HCT116 (cell line): ENCODE measurements at regions not wholly inside any gene's neighbourhood (a gene's known extent, or its start where the extent isn't known, plus 50 kb on each side); places are given as distances from the start of the nearest gene placed in this dataset.

ENCODE experiments used
- ATAC-seq: fragments of 200-7000 bp; cut with Tn5 transposase; 2 replicates; pipeline ENCODE4 v1.9.1; 2020; ENCODE audit warnings: mild to moderate bottlenecking, moderate library complexity
- BruUV-seq: library from RNA; stranded (reverse); fragments of 400-500 nt; replicated peaks from 2 replicates; lab custom pipeline; 2021; lab: Mats Ljungman, UMichigan
- CTCF ChIA-PET: fragments of 300-600 bp; sonication (Branson Sonifier 250); formaldehyde crosslinking; loops from one replicate; lab custom pipeline; 2021; ENCODE audit warnings: antibody characterized with exemption; lab: Charles Lee
- POLR2A ChIA-PET: fragments of 300-600, 350-600 bp; sonication (Branson Sonifier 250); formaldehyde crosslinking; loops from one replicate; lab custom pipeline; 2021; ENCODE audit warnings: antibody characterized with exemption; lab: Charles Lee
- RAD21 ChIA-PET, 2 experiments: fragments of 300-600 bp; sonication (Branson Sonifier 250); formaldehyde crosslinking; loops; one replicate each; lab custom pipeline; 2023; ENCODE audit warnings: low total read pairs in 2 of 2; ENCODE audit not compliant: uncharacterized antibody in 2 of 2, unreplicated experiment in 2 of 2, low non-redundant PET in 1 of 2; lab: Charles Lee
- DNase-seq: peaks from one replicate; pipeline ENCODE4 v3.0.0-alpha.2; 2010; ENCODE audit warnings: low read depth, low spot score
- H2AFZ ChIP-seq: fragments of 200-600 bp; shearing (Covaris generic), sonication (generic); 2 replicates; pipeline ENCODE4 v1.6.1; 2017; ENCODE audit warnings: low read depth, mixed run types, mixed read lengths, antibody characterized with exemption, low read length; ENCODE audit not compliant: poor library complexity, severe bottlenecking
- H3K27ac ChIP-seq: 2 replicates; pipeline ENCODE4 v1.5.1; 2012; ENCODE audit warnings: low read depth, low read length
- H3K27me3 ChIP-seq: fragments of 200-600 bp; sonication (generic); 2 replicates; pipeline ENCODE4 v1.6.1; 2016; ENCODE audit warnings: mixed run types, low read length, mixed read lengths; ENCODE audit not compliant: insufficient read depth
- H3K36me3 ChIP-seq, 2 experiments: fragments of 200-500 bp in 1 of 2; fragments of 200-600 bp in 1 of 2; sonication (Bioruptor generic) in 1 of 2; sonication (generic) in 1 of 2; 2 replicates each; pipeline versions ENCODE4 v1.5.1 to v1.6.1; 2014 to 2016; ENCODE audit warnings: low read length in 2 of 2, inconsistent platforms in 1 of 2, mixed read lengths in 1 of 2, mixed run types in 1 of 2; ENCODE audit not compliant: insufficient read depth in 2 of 2, control insufficient read depth in 1 of 2
- H3K4me1 ChIP-seq, 2 experiments: fragments of 200-600 bp in 1 of 2; sonication (generic) in 1 of 2; 2 replicates each; pipeline versions ENCODE4 v1.5.1 to v1.6.1; 2012 to 2017; ENCODE audit warnings: low read length in 2 of 2, inconsistent platforms in 1 of 2, mild to moderate bottlenecking in 1 of 2, mixed read lengths in 1 of 2, mixed run types in 1 of 2, moderate library complexity in 1 of 2; ENCODE audit not compliant: insufficient read depth in 2 of 2, control insufficient read depth in 1 of 2
- H3K4me2 ChIP-seq: fragments of 200-600 bp; sonication (generic); 2 replicates; pipeline ENCODE4 v1.6.1; 2017; ENCODE audit warnings: mixed run types, low read length, mixed read lengths
- H3K4me3 ChIP-seq, 2 experiments: fragments of 200-600 bp in 1 of 2; sonication (generic) in 1 of 2; replicated peaks in 1 of 2; 2 replicates each; pipeline ENCODE4 v1.5.1; 2011 to 2016; ENCODE audit warnings: low read length in 2 of 2, control low read depth in 1 of 2, low read depth in 1 of 2, mild to moderate bottlenecking in 1 of 2, mixed read lengths in 1 of 2, mixed run types in 1 of 2
- H3K79me2 ChIP-seq: fragments of 200-600 bp; sonication (generic); 2 replicates; pipeline ENCODE4 v1.6.1; 2017; ENCODE audit warnings: mild to moderate bottlenecking, mixed run types, low read length, moderate library complexity, mixed read lengths; ENCODE audit not compliant: insufficient read depth
- H3K9ac ChIP-seq: fragments of 200-600 bp; sonication (generic); 2 replicates; pipeline ENCODE4 v1.6.1; 2016; ENCODE audit warnings: low read length, mixed read lengths
- H3K9me2 ChIP-seq: fragments of 200-600 bp; sonication (generic), shearing (Covaris generic); 2 replicates; pipeline ENCODE4 v1.6.1; 2017; ENCODE audit warnings: mixed run types, mild to moderate bottlenecking, moderate library complexity; ENCODE audit not compliant: insufficient read depth
- H3K9me3 ChIP-seq, 2 experiments: fragments of 200-500 bp in 1 of 2; fragments of 200-600 bp in 1 of 2; sonication (Bioruptor generic) in 1 of 2; sonication (generic) in 1 of 2; 2 replicates each; pipeline ENCODE4 v1.6.1; 2014 to 2017; ENCODE audit warnings: low read length in 2 of 2, mixed read lengths in 2 of 2, inconsistent platforms in 1 of 2, low read depth in 1 of 2, mild to moderate bottlenecking in 1 of 2, mixed run types in 1 of 2, moderate library complexity in 1 of 2; ENCODE audit not compliant: control insufficient read depth in 1 of 2, insufficient read depth in 1 of 2
- H4K20me1 ChIP-seq: fragments of 200-600 bp; sonication (generic), shearing (Covaris generic); 2 replicates; pipeline ENCODE4 v1.6.1; 2017; ENCODE audit warnings: mixed run types, mild to moderate bottlenecking, moderate library complexity; ENCODE audit not compliant: insufficient read depth
- ELF1 ChIP-seq: IDR thresholded peaks from 2 replicates; pipeline ENCODE4 v1.6.1; 2012; ENCODE audit warnings: low read depth, borderline replicate concordance
- EZH2 ChIP-seq: fragments of 200-600 bp; sonication (generic); IDR thresholded peaks from 2 replicates; pipeline ENCODE4 v1.6.1; 2017; ENCODE audit warnings: antibody characterized with exemption, mixed run types
- POLR2A ChIP-seq: IDR thresholded peaks from 2 replicates; pipeline ENCODE4 v1.7.0; 2011; ENCODE audit warnings: borderline replicate concordance; ENCODE audit not compliant: insufficient read depth, insufficient read length; ENCODE audit errors: extremely low read depth
- POLR2AphosphoS5 ChIP-seq: IDR thresholded peaks from 2 replicates; pipeline ENCODE4 v1.6.1; 2011; ENCODE audit warnings: mild to moderate bottlenecking, low read depth, low read length, moderate library complexity
- SIN3A ChIP-seq: IDR thresholded peaks from 2 replicates; pipeline ENCODE4 v1.6.1; 2012; ENCODE audit warnings: low read depth
- SRF ChIP-seq: IDR thresholded peaks from 2 replicates; pipeline ENCODE4 v1.6.1; 2012; ENCODE audit warnings: low read depth
- YY1 ChIP-seq: IDR thresholded peaks from 2 replicates; pipeline ENCODE4 v1.6.1; 2011; ENCODE audit warnings: low read length, low read depth, moderate library complexity, mild to moderate bottlenecking; ENCODE audit not compliant: insufficient replicate concordance; ENCODE audit errors: extremely low read depth
- intact Hi-C: fragments of 100-400 bp; cut with micrococcal nuclease; formaldehyde crosslinking; loops from 2 replicates; pipeline ENCODE4 v1.10.0; 2022
- TF ChIP-seq, protein P1 (sequence below), 3 experiments: fragments of 200-600 bp in 1 of 3; sonication (generic) in 1 of 3; IDR thresholded peaks in 2 of 3; conservative IDR thresholded peaks in 1 of 3; 2 replicates each; pipeline ENCODE4 v1.5.1; 2012 to 2017; ENCODE audit warnings: low read depth in 2 of 3, low read length in 2 of 3, antibody characterized with exemption in 1 of 3, borderline replicate concordance in 1 of 3, control low read depth in 1 of 3, mild to moderate bottlenecking in 1 of 3, mixed read lengths in 1 of 3, mixed run types in 1 of 3, moderate library complexity in 1 of 3; ENCODE audit not compliant: insufficient read depth in 1 of 3

DNA sequence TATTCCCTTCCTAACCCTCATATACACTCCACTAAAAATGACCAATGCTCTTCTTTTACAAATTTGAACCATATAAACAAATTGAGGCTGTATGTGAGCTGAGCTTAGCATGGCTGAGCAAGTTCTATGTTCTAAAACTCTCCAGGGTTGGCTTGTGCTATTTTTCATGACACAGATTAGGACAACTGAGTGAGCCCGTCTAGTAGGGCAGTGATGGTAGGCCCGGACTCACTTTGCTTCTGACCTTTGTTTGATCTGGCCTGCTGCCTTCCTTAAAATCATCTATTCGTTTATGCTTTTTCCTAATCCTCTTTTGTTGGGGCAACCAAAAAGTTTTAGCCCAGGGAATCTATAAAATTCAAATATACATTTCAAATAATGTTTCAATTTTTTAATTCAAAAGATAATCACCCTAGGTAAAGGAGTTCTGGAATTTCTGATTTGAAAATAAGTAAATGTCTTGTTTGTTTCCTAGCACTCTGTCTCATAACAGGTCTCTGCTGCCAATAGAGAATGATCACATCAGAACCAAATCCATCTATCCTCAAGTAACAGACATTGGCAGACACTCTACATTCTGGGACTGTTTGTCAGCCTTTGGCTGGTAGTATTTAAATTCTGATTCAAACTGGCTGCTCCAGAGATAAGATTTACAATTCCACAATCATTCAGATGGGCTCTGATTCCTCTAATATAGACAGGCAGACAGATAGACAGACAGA, 217.0 kb upstream of the TARS1 start:
- TF ChIP-seq POLR2AphosphoS5 (no peak), EZH2 (no peak), POLR2A (no peak), SRF (no peak), SIN3A (no peak), ELF1 (no peak), YY1 (no peak)
- TF ChIP-seq, protein P1, sequence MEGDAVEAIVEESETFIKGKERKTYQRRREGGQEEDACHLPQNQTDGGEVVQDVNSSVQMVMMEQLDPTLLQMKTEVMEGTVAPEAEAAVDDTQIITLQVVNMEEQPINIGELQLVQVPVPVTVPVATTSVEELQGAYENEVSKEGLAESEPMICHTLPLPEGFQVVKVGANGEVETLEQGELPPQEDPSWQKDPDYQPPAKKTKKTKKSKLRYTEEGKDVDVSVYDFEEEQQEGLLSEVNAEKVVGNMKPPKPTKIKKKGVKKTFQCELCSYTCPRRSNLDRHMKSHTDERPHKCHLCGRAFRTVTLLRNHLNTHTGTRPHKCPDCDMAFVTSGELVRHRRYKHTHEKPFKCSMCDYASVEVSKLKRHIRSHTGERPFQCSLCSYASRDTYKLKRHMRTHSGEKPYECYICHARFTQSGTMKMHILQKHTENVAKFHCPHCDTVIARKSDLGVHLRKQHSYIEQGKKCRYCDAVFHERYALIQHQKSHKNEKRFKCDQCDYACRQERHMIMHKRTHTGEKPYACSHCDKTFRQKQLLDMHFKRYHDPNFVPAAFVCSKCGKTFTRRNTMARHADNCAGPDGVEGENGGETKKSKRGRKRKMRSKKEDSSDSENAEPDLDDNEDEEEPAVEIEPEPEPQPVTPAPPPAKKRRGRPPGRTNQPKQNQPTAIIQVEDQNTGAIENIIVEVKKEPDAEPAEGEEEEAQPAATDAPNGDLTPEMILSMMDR (IDR thresholded peaks at IDR 0.05 in 2 of 3, conservative IDR thresholded peaks at IDR 0.05 in 1 of 3; ENCODE audit: borderline replicate concordance in 1 of 3, insufficient read depth in 1 of 3, low read depth in 2 of 3, low read length in 2 of 3), result no peak
- Histone ChIP-seq H3K9me2 (no peaks in the 10 kb centered on the region), H2AFZ (no peak overlapping the region), H3K4me3 (no peak overlapping the region), H3K27ac (no peak overlapping the region), H3K36me3 (no peaks in the 10 kb centered on the region), H3K27me3 (no peaks in the 10 kb centered on the region), H3K4me1 (no peaks in the 10 kb centered on the region), H3K79me2 (no peaks in the 10 kb centered on the region), H3K9me3 (no peaks in the 10 kb centered on the region), H4K20me1 (no peaks in the 10 kb centered on the region), H3K4me2 (no peak overlapping the region), H3K9ac (no peak overlapping the region)
- no TSS peak for BruUV-seq
- intact Hi-C loops, result no loop called here
- CTCF ChIA-PET, result no interaction called here
- POLR2A ChIA-PET, result no interaction called here
- RAD21 ChIA-PET, result no interaction called here
- no peak for DNase-seq
- ATAC-seq, result no peak
